Mesenteric fat pad (tissue), 1 donor: ENCODE measurements at regions not wholly inside any gene's neighbourhood (a gene's known extent, or its start where the extent isn't known, plus 50 kb on each side); places are given as distances from the start of the nearest gene placed in this dataset.

Experiments
- DNase-seq: peaks from one replicate; pipeline ENCODE4 v3.0.0-alpha.2; 2020; ENCODE audit warnings: low spot score
- donor health status: DM: yes; HTN: yes; CAD: no.

DNA sequence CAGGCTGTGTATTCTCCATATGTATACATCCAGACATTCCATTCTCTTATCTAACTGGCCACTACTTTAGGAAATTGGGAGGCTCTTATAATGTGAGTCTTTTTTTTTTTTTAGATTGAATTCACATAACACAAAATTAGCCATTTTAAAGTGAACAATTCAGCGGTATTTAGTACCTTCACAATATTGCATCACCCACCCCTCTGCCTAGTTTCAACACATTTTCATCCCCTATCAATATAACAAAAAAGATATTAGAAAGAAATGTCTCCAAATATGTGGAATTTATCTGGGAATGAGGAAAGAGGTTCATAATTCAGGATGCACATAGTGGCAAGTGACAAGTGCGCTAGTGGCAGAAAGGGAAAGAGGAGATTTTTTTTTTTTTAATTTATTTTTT, 228.5 kb downstream of the ICE1 start:
- DNase-seq, result no peak

DNA sequence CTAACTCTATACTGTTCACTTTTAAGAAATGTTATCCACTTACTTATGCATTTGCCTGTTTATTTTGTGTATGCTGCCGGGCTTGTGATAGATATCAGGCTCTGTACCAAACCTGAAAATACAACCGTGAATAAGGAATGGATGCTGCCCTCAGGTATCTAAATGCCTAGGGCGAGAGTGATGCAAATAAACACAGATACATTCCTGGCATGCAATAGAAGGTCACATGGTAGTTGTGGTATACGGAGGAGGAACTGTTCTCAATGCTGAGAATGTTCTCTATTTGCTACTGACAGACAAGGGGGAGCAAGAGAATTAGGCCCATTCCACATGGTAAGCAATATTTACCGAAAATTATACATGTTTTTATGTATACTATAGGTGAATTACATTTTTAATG, 227.8 kb downstream of the ICE1 start:
- no peak for DNase-seq

GRCh38 chr5:5649641-5650040, 227.2 kb downstream of the ICE1 start:
- no peak for DNase-seq

- DNase-seq, result no peak
Observed at GRCh38 chr5:5648694-5649093, 226.2 kb downstream of the ICE1 start.

DNA sequence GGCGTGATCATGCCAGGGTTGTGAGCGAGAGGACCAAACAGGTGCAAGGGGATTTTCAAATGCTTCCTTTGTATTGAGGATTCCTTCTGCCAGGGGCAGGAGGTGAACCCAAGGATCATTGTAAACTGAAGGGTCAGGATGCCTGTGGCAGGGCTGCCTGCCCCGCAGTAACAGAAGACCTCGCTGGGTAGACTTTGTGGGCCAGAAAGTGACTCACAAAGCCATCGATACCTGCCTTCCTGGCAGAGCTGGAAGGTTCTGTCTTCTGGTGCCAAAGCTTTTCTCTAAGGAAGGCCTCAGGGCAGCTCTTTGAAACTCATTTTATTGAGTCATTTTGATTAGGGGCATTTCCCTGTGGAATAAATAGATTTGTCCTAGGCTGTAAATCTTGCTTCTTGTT, 223.4 kb downstream of the ICE1 start:
- no peak for DNase-seq

DNA sequence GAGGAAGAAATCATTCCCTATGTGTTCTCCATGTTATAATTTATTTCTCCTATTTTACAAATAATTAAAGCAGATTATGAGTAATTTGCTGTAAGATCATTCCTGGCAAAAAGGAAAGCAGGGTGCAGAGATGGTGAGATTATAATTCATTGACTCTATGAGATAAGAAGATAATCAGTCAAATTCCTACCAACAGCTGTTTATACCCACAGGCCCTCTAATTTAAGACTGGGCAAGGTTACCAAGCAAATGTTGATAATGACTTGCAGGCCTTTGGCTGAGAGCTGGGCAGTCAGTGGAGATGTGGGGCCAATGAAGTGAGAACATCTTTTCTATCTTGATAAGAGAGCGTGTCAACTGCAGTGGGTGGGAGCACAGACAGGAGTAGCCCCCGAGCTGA, 222.7 kb downstream of the ICE1 start:
- no peak for DNase-seq

DNA sequence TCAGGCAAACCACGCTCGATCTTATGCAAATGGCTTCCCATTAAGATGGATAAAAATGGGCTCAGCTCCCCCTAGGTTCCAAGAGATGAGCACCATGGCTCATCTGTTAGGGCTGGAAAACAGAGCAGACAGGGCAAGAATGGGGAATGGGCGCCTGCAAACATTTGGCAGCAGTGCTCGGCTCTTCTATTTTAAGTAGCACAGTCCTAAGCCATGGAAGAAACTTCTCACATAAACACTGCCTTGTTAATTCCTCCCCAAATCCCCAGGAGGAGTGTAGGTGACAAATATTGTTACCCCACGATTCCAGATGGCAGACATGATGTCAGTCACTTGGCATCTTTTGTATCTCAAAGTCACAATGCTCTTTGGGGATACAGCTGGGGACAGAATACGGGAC, 221.8 kb downstream of the ICE1 start:
- no peak for DNase-seq

GRCh38 chr5:5643481-5643880, 221.0 kb downstream of the ICE1 start:
- DNase-seq, result no peak

DNA sequence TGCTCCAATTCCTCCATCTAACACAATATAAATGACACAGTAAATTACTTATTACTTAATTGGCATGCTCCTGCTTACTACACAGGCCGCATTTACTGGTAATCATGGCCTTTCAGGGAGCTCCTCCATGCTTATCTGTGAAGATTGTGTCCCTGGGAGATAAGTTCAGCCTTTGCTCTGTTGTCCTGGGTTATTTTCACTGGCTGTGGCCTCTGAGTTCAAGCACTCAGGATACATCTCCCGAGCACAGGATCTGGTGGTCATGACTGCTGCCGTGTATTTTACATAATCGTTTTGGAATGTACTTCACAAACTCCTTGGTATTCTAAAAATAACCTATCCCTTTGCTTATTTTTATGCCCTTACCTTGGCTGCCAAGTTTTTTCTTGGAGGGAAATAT, 215.7 kb downstream of the ICE1 start:
- no peak for DNase-seq

- DNase-seq, result no peak
Observed at GRCh38 chr5:5637173-5637572, 214.7 kb downstream of the ICE1 start.

DNA sequence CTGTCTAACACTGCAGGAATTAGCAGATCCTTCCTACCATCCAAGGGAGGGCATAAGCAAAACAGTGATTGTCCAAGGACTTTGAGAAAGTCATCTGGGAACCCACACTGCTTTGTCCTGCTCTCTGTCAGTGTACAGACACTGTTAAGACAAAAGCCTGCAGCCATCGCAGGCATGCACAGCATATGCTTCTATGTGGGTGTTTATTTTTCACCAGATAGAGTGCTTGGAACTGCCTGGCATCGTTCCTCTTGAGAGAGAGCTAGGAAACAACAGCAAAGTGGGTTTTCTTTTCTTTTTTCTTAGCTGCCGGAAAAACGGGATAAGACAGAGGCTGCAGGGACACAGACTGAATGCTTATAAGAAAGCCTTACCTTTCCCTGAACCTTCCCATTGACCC, 212.3 kb downstream of the ICE1 start:
- no peak for DNase-seq

GRCh38 chr5:5633579-5633978, 211.1 kb downstream of the ICE1 start:
- no peak for DNase-seq

GRCh38 chr5:5632678-5633077, 210.2 kb downstream of the ICE1 start:
- DNase-seq, result no peak

DNA sequence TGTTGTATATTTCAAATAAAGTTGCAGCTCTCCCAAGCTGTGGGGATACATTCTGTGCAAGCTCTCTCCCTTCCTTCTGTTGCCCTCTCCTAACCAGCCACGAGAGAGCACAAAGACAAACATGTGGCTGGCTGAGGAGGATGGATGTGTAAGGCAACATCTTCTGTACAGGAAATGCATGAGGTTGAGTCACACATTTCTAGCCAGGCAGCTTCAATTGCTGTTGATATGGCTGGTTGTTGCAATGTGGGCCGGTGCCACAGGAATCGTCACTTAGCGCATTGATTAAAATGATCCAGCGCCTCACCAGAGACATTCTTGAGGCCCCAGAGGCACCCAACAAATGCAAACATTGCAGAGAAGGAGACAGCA, 207.1 kb downstream of the ICE1 start:
- DNase-seq, result no peak

DNA sequence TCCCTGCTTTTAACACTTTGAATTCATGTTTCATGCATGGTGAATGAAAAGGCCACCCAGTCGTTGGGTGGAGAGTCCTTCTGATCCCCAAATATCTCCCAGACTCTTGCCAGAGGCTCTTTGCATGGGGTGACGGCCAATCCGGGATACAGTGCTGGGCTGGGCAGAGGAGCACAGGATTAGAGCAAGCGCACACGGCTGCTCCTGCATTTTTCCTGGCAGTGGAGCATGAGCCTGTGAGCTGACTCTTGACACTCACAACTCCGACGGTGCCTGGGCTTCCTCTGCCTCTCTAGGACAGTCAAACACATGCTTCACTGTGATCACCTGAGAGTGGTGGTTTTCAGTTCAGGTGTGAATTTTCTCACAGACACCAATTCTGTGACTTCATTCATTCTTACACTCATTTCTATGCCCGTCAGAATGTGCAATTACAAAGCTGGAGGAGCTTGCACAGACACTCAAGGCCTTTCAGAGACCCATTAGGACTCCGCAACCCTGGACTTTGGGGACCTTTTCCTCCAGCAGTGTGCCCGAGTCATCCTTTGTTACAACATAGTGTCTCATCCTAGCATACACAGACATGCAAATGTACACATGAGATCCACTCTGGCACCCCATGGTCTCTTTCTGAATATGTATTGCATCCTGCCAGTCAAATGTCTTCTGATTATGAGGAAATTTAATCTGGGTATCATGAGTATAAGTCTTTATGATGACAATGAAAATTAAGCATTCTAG, 206.6 kb downstream of the ICE1 start:
- DNase-seq, result no peak

DNA sequence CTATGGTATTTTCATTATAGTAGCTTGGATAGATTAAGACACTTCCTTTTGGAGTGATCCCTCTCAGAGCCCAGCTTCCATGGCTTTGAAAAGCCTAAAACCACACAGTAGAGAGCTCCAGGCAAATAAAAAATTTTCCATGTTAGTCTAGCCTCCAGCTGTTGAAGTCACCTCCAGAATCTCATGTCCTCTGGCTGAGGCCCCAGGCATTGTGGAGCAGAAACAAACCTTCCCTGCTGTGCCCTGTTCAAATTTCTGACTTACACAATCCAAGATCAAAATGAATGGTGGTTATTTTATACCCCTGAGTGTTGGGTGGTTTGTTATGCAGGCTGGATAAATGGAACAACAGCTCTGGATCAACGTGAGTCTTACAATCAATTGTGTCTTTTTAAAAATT, 203.9 kb downstream of the ICE1 start:
- DNase-seq, result no peak

DNA sequence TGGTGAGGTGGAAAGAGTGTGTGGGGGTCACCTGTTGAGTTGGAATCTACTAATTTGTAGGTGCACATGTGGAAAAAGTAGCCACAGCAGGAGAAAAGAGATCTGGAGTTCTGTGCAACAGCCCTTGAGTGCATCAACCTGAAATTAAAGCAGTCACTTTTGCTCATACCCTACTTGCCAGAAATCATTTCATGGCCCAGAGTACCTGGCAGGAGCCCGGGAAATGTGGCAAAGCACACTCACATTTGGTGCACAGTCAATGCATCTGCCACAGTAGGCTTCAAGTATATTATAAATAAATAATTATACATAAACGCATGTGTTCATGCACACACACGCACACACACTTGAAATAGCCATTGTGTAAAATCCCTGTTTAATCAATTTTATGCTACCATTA, 203.0 kb downstream of the ICE1 start:
- DNase-seq, result no peak

- DNase-seq, result no peak
Observed at GRCh38 chr5:5623397-5623796, 200.9 kb downstream of the ICE1 start.

GRCh38 chr5:5622806-5623205, 200.3 kb downstream of the ICE1 start:
- DNase-seq, result no peak

GRCh38 chr5:5619546-5619945, 197.1 kb downstream of the ICE1 start:
- no peak for DNase-seq

- no peak for DNase-seq
Observed at GRCh38 chr5:5617024-5617423, 194.5 kb downstream of the ICE1 start.

- DNase-seq, result no peak
Observed at GRCh38 chr5:5616247-5616895, 193.9 kb downstream of the ICE1 start.

DNA sequence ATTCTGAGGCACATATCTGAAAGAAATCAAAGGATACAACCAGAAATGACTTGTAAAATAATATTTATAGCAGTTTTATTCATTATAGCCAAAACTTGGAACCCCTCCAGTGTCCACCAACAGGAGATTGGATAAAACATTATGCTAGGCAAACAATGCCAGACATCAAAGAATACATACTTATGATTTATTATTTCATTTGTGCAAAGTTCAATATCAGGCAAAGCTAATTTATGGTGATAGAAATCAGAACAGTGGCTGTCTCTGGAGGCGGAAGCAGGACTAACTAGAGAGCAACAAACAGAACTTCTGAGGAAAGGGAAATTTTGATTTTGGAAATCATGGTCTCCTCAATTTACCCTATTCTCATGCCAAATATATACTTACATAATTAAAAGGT, 193.1 kb downstream of the ICE1 start:
- DNase-seq, result no peak
